ENCODE measurements at regions not wholly inside any gene's neighbourhood (a gene's known extent, or its start where the extent isn't known, plus 50 kb on each side); places are given as distances from the start of the nearest gene placed in this dataset.

DNA sequence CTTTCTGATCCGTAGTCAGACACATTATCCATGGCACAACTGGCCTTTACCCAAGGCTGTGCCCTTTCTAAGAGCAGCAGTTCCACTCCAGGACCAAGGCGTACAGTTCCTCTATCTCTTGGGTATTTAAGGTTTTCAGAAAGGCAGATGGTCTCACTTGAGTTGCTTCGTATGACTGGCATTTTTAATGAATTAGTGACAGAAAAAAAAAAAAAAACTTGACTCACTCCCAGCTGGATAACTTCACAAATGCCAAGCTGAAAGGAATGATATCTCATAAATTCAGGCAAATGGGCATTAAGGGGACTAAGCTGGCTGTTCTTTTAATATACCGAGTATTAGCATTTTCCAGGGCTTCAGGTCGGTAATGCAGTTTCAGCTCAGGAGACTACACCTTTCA lies 60.7 kb downstream of the SLC24A2 start:
- TF ChIP-seq EZH2phosphoT487 (IDR thresholded peaks at IDR 0.05; ENCODE audit: insufficient read depth, low read depth), result no peak
- TF ChIP-seq EZH2 (IDR thresholded peaks at IDR 0.05; ENCODE audit: insufficient read depth, poor library complexity, severe bottlenecking), result no peak
